Activated CD4-positive, alpha-beta T cell treated with anti-CD3 and anti-CD28 coated beads, Interleukin-2, amount 10 ng/mL, durations not matched to agents 24 days and 14 days (primary cell): ENCODE measurements at regions not wholly inside any gene's neighbourhood (a gene's known extent, or its start where the extent isn't known, plus 50 kb on each side); places are given as distances from the start of the nearest gene placed in this dataset.

Experiments used
- DNase-seq: peaks from one replicate; pipeline ENCODE4 v3.0.0; 2022
- H3K27ac Mint-ChIP-seq: one replicate; pipeline ENCODE4 v1.8.0; 2022; ENCODE audit warnings: mild to moderate bottlenecking, mixed read lengths
- H3K27me3 Mint-ChIP-seq: one replicate; pipeline ENCODE4 v1.8.0; 2022; ENCODE audit warnings: mixed read lengths
- H3K36me3 Mint-ChIP-seq: one replicate; pipeline ENCODE4 v1.8.0; 2022; ENCODE audit warnings: low read depth, mild to moderate bottlenecking, mixed read lengths
- H3K4me1 Mint-ChIP-seq: one replicate; pipeline ENCODE4 v1.8.0; 2021; ENCODE audit warnings: mixed read lengths
- H3K4me3 Mint-ChIP-seq: one replicate; pipeline ENCODE4 v1.8.0; 2022; ENCODE audit warnings: mild to moderate bottlenecking, moderate library complexity, mixed read lengths
- H3K9me3 Mint-ChIP-seq: one replicate; pipeline ENCODE4 v1.8.0; 2021; ENCODE audit warnings: mixed read lengths
- intact Hi-C: fragments of 100-400 bp; cut with micrococcal nuclease; formaldehyde crosslinking; loops from one replicate; pipeline ENCODE4 v1.15.1; 2023

DNA sequence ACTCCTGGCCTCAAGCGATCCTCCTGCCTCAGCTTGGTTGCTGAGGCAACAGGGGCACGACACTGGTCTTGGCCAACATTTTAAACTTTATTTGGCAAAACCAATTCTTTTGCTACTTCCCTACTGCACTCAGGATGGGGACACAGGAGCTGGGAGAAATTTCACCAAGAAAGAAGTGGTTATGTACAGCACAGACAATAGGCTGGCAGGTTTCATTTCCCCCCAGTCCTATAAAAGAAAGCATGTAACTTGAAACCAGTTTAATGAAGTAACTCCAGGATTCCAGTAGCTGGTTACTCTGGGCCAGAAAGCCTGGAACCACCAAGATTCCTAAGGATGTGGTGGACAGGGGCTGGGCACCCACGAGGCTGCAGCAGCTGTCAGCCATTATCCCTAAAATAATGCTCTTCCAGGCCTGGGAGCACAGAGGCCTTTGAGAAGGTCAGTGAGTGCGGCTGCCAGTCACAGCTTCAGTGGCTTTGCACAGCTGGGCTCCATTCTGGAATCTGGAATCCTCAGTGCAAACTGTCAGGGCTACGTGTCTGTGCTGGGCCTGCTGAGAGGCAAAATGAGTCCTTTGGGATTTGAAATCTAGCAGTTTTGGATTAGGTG is 142.3 kb upstream of the ITGA6 start:
- no peaks in the 10 kb centered on the region for H3K9me3 Mint-ChIP-seq
- no peak overlapping the region for H3K4me3 Mint-ChIP-seq
- peaks cover 8% of the 10 kb centered on the region for H3K4me1 Mint-ChIP-seq
- H3K27ac Mint-ChIP-seq = no peak overlapping the region
- intact Hi-C loops = no loop called here
- DNase-seq = no peak
- H3K36me3 Mint-ChIP-seq = no peaks in the 10 kb centered on the region
- H3K27me3 Mint-ChIP-seq = peaks cover 12% of the 10 kb centered on the region

DNA sequence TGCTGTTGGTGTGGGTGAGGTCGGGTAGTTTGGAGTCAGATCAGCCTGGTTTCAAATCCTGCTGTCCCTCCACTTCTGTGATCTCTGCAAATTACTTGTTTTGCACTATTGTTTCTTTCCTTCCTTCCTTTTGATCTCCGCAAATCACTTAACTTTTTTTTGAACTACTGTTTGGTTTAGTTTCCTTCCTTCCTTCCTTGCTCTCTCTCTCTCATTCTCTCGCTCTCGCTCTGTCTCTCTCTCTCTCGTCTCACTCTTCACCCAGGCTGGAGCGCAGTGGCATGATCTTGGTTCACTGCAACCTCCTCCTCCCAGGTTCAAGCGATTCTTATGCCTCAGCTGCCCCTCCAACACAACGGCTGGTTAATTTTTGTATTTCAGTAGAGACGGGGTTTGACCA is 141.6 kb upstream of the ITGA6 start:
- intact Hi-C loops = no loop called here
- Mint-ChIP-seq H3K36me3 (no peaks in the 10 kb centered on the region), H3K27me3 (peaks cover 14% of the 10 kb centered on the region), H3K4me1 (peaks cover 8% of the 10 kb centered on the region), H3K4me3 (no peak overlapping the region), H3K9me3 (peaks cover 1% of the 10 kb centered on the region), H3K27ac (no peak overlapping the region)
- DNase-seq = no peak

DNA sequence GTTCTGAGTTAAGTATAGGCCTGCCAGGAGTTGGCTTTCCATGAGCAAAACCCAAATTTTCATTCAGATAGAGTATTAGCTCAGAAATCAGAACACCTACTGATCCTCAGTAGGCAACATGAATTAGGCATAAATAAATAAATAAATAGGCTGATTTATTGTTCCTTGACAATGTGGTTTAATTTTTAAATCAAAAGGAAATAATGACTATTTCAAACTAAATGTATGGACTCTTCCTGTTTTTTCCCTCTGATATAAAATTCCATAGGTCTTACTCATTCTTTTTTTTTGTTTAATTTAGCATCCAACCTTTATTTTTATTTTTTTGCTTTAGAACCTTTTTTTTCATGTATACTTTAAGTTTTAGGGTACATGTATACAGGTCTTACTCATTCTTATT is 140.2 kb upstream of the ITGA6 start:
- H3K4me1 Mint-ChIP-seq = peaks cover 8% of the 10 kb centered on the region
- H3K9me3 Mint-ChIP-seq = peaks cover 6% of the 10 kb centered on the region
- intact Hi-C loops = no loop called here
- H3K4me3 Mint-ChIP-seq = no peak overlapping the region
- peaks cover 10% of the 10 kb centered on the region for H3K27me3 Mint-ChIP-seq
- no peak for DNase-seq
- H3K36me3 Mint-ChIP-seq = no peaks in the 10 kb centered on the region
- H3K27ac Mint-ChIP-seq = no peak overlapping the region

DNA sequence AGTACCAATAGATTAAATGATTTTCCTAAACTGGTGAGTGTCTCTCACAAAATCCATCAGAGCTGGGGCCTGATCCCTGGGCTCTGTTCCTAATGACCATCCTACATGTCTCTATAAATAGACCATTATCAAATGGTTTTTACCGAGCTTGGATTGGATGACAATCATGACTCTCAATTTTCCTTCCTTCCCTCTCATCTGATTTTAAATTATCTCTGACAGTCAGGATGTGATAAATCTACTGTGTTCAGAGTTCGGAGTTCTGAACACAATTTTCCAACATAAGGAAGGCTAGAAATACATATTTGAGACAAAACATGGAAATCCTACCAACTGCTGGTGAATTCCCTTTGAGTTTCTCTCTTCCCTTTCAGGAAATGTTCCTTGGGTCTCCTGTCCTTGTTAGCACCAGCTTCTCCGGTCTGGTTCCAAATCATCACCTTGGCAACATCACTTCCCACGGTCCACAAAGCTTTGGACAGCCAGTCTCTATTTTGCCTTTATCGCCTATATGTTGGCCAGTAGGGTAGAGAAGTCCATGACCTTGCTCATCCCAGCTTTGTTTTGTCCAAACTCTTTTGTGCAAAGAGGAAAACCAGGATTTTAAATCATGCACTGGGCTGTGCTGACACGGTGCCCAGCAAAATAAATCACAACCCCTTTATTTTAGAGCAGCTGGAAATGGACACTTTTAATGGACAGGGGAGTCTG is 139.6 kb upstream of the ITGA6 start:
- no peak overlapping the region for H3K4me3 Mint-ChIP-seq
- H3K9me3 Mint-ChIP-seq = peaks cover 6% of the 10 kb centered on the region
- intact Hi-C loops = no loop called here
- H3K27ac Mint-ChIP-seq = no peak overlapping the region
- H3K27me3 Mint-ChIP-seq = peaks cover 10% of the 10 kb centered on the region
- no peak for DNase-seq
- H3K4me1 Mint-ChIP-seq = peaks cover 8% of the 10 kb centered on the region
- H3K36me3 Mint-ChIP-seq = no peaks in the 10 kb centered on the region

DNA sequence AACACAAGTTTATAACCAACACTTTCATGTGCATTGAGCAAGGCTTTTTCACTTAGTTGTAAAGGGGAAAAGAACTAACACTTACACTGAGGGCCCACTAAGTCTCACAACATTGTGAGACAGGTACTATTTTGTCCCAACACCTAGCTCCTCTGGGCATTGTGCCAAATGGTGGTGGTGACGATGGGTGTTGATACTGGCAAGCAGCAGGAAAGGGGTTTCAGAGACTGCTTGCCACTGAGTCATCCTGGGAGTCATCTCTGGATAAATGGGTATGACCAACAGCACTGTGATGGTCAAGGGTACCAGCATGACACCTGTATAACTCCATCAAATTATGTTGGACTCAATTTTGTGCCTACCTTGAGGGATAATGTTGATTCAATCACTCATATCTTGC is 138.8 kb upstream of the ITGA6 start:
- Mint-ChIP-seq H3K27ac (no peak overlapping the region), H3K27me3 (peaks cover 7% of the 10 kb centered on the region), H3K4me3 (no peak overlapping the region), H3K36me3 (no peaks in the 10 kb centered on the region), H3K9me3 (peaks cover 6% of the 10 kb centered on the region), H3K4me1 (peaks cover 8% of the 10 kb centered on the region)
- DNase-seq = no peak
- intact Hi-C loops = no loop called here

DNA sequence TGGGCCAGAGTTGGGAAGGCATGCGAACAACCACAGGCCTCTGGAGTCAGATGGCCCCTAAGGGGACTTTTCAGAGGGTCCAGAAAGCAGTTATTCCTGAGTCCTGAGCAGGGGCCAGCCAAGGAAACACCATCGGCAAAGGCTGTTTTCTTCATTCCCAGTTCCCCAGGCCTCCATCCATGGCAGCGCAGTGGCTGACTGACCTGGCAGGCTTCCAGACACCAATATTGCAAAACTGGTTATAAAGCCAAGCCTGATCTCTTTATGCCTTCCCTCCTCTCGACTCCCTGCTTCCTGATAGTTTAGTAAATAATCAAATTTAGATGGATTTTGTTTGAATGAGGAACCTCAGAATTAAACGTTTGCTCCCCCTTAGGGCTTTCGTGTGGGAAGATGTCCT is 133.4 kb upstream of the ITGA6 start:
- no peak for DNase-seq
- intact Hi-C loops = no loop called here
- H3K4me1 Mint-ChIP-seq = no peaks in the 10 kb centered on the region
- no peak overlapping the region for H3K4me3 Mint-ChIP-seq
- no peak overlapping the region for H3K27ac Mint-ChIP-seq
- peaks cover 30% of the 10 kb centered on the region for H3K27me3 Mint-ChIP-seq
- H3K36me3 Mint-ChIP-seq = no peaks in the 10 kb centered on the region
- peaks cover 6% of the 10 kb centered on the region for H3K9me3 Mint-ChIP-seq

DNA sequence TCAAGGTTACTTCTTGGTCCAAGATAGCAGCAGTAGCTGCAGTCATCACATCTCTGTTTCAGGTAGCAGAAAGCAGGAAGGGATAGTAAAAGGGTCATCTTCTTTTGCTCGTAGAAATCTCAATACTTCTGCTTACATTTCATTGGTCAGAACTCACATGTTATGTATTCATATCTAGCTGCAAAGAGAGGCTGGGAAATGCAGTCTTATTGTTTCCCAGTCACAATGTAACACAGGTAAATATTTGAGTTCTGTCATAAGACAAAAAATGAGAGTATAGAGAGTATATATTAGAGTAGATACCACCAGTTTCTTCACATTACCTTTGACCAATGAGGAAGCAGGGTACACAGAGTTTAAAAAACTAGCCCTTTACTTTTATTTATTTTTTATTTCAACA is 132.4 kb upstream of the ITGA6 start:
- no peaks in the 10 kb centered on the region for H3K36me3 Mint-ChIP-seq
- intact Hi-C loops = no loop called here
- H3K27ac Mint-ChIP-seq = no peak overlapping the region
- no peak overlapping the region for H3K4me3 Mint-ChIP-seq
- H3K4me1 Mint-ChIP-seq = no peaks in the 10 kb centered on the region
- no peak for DNase-seq
- H3K27me3 Mint-ChIP-seq = peaks cover 37% of the 10 kb centered on the region
- H3K9me3 Mint-ChIP-seq = peaks cover 6% of the 10 kb centered on the region

DNA sequence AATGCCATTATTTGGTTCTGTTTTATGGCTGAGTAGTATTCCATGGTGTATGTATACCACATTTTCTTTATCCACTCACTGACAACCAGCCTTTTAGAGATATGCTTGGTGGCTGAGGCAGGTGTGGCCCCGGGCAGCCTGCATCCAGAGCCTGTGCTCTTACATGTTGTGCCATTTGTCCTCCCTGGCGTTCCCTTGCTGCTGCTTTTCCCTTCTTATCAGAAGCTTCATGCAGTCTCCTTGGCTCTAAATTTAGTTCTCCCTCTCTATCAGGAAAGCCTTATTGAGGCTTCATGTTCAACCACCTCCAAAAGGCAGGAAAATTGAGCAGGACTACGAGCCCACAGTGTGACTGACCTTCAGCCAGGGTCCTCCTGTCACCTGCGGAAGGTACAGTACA is 131.7 kb upstream of the ITGA6 start:
- Mint-ChIP-seq H3K36me3 (no peaks in the 10 kb centered on the region), H3K27ac (no peak overlapping the region), H3K9me3 (peaks cover 6% of the 10 kb centered on the region), H3K4me1 (no peaks in the 10 kb centered on the region), H3K27me3 (peaks cover 37% of the 10 kb centered on the region), H3K4me3 (no peak overlapping the region)
- intact Hi-C loops = no loop called here
- no peak for DNase-seq

DNA sequence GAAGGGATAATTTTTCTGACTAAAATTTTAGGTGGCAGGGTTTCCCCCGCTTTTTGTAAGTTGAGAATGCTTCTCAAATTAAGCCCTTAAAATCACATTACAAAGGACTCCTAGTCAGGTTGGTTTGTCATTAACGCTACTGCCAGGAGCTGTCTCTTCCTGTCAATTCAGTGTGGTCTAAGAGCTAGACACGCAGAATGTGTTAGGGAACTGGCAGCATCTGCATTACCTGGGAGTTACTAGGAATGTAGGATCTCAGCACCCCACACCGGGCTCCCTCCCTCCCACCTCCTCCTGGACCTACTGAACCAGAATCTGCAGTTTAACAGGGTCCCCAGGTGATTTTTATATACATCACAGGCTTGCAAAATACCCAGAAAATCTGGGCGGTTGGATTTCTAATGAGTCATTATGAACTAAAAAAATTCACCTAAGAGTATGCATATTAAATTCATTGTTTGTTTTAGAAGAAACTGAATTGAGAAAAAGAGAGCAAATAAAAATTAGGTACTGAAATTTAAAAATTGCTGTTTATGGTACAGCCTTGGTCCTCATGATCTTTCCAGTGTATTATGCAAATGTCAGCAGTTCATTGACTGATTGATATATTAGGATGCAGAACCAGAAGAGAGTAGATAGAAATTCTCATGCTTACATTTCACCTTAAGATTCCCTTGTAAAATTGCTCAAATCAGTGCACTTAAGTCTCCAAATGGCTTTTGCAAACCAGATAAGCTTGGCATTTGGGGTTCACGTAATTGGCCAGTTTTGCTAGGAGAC is 130.9 kb upstream of the ITGA6 start:
- Mint-ChIP-seq H3K27me3 (peaks cover 38% of the 10 kb centered on the region), H3K27ac (no peak overlapping the region), H3K4me3 (no peak overlapping the region), H3K4me1 (no peaks in the 10 kb centered on the region), H3K36me3 (no peaks in the 10 kb centered on the region), H3K9me3 (no peaks in the 10 kb centered on the region)
- intact Hi-C loops = no loop called here
- no peak for DNase-seq

DNA sequence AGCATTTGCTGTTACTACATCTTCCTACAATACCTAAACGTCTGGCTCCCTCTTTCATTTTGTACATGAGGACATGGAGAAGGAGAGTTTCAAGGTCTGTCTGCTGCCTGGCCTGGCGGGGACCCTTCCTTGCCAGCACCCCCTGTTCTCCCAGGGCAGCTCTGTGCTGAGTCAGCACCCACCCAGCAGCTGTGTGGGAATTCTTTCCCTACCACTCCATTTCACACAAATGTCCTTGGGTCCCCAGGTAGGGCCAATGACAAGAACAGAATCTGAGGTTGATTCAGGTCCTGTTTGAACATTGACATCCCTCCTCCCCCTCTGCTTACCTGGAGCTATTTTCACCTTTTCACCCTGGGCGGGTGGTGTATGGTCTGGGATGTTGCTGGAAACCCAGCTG is 129.9 kb upstream of the ITGA6 start:
- H3K27me3 Mint-ChIP-seq = peaks cover 39% of the 10 kb centered on the region
- intact Hi-C loops = no loop called here
- H3K27ac Mint-ChIP-seq = no peak overlapping the region
- H3K36me3 Mint-ChIP-seq = no peaks in the 10 kb centered on the region
- H3K9me3 Mint-ChIP-seq = no peaks in the 10 kb centered on the region
- DNase-seq = no peak
- H3K4me3 Mint-ChIP-seq = no peak overlapping the region
- no peaks in the 10 kb centered on the region for H3K4me1 Mint-ChIP-seq

DNA sequence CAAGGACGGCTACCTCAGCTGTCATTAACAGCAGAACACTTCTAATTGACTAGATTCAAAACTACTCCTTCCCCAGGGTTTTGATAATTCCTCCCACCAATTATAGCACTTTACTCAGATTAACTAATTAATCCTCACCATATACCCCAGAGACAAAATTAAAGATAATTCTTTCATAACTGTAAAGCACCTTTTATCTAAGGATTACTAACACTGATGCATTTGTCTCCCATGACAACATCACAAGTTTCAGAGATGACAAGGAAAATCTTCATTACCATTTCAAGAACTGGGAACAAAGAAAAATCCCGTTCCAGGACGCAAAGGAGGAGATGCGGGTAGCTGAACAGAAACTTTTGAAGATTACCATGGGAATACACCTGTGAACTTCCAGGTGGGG is 129.4 kb upstream of the ITGA6 start:
- Mint-ChIP-seq H3K4me1 (no peaks in the 10 kb centered on the region), H3K36me3 (no peaks in the 10 kb centered on the region), H3K27ac (no peak overlapping the region), H3K9me3 (no peaks in the 10 kb centered on the region), H3K4me3 (no peak overlapping the region), H3K27me3 (peaks cover 39% of the 10 kb centered on the region)
- intact Hi-C loops = no loop called here
- no peak for DNase-seq

DNA sequence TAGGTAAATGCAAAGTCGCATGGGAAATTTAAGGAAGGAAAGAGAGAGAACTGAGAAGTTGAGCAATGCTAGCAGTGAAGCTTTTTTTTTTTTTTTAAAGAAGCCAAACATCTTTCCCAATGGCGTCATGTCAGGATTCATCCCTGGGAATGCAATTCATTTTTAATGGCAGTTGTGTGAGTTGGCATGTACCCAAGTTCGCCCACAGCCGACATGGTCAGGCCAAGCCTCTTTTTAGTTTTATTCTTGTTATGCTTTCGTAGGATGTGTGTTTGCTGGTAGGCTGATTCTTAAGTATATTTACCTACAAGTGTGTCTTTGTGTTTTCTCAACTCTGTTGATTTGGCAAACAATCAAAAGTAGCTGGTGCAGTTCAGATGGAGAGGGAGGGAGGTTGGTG is 127.6 kb upstream of the ITGA6 start:
- peaks cover 42% of the 10 kb centered on the region for H3K27me3 Mint-ChIP-seq
- H3K4me3 Mint-ChIP-seq = no peak overlapping the region
- no peak overlapping the region for H3K27ac Mint-ChIP-seq
- H3K9me3 Mint-ChIP-seq = no peaks in the 10 kb centered on the region
- intact Hi-C loops = no loop called here
- H3K4me1 Mint-ChIP-seq = no peaks in the 10 kb centered on the region
- no peak for DNase-seq
- no peaks in the 10 kb centered on the region for H3K36me3 Mint-ChIP-seq

DNA sequence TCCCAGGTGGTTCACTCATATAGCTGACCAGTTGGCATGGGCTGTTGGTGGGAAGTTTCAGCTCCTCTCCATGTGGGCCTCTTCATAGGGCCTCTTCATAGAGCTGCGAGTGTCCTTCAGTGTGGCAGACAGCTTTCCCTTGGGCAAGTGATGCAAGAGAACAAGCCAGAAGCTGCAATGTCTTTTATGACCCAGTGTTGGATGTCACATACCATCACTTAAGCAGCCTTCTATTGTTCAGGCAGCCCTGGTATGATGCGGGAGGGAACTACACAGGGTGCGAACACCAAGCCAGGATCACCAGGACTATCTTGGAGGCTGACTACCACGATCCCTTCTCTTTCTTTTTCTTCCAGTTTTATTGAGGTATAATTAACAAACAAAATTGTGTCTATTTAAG is 126.5 kb upstream of the ITGA6 start:
- Mint-ChIP-seq H3K4me3 (no peak overlapping the region), H3K9me3 (no peaks in the 10 kb centered on the region), H3K4me1 (no peaks in the 10 kb centered on the region), H3K36me3 (no peaks in the 10 kb centered on the region), H3K27me3 (peaks cover 36% of the 10 kb centered on the region), H3K27ac (no peak overlapping the region)
- intact Hi-C loops = no loop called here
- DNase-seq = no peak

DNA sequence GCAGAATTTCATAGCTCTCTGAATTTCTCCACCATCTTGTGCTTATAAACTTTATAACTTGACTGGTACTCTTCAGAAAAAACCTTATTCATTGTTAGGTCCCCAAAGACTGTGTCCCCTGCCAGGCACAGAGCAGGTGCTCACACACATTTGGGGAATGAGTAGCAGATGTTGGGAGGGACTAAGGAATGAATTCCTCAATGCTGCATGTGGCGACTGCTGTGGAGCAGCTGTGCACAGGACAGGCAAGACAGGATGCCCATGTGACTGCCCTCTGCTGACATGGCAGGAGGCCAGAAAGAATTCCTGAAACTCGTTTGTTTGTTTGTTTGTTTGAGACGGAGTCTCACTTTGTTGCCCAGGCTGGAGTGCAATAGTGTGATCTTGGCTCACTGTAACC is 122.3 kb upstream of the ITGA6 start:
- intact Hi-C loops = no loop called here
- Mint-ChIP-seq H3K27me3 (peaks cover 7% of the 10 kb centered on the region), H3K9me3 (no peaks in the 10 kb centered on the region), H3K4me1 (no peaks in the 10 kb centered on the region), H3K36me3 (no peaks in the 10 kb centered on the region), H3K27ac (no peak overlapping the region), H3K4me3 (no peak overlapping the region)
- no peak for DNase-seq
